PFSK-1 (cell line): ENCODE measurements at regions not wholly inside any gene's neighbourhood (a gene's known extent, or its start where the extent isn't known, plus 50 kb on each side); places are given as distances from the start of the nearest gene placed in this dataset.

ENCODE experiments used
- FOXP2 ChIP-seq: optimal IDR thresholded peaks from 2 replicates; pipeline ENCODE3; 2011; ENCODE audit warnings: borderline replicate concordance, control low read depth, inconsistent platforms; ENCODE audit not compliant: insufficient read depth; ENCODE audit errors: extremely low read length, extremely low read depth
- POLR2AphosphoS5 ChIP-seq: IDR thresholded peaks from 2 replicates; pipeline ENCODE4 v1.6.1; 2012; ENCODE audit warnings: low read depth, mild to moderate bottlenecking, control low read depth, low read length, moderate library complexity
- REST ChIP-seq, 2 experiments: IDR thresholded peaks; 2 replicates each; pipeline versions ENCODE4 v1.6.1 to v1.8.0; 2011 to 2012; ENCODE audit warnings: low read depth in 2 of 2, low read length in 2 of 2, control low read depth in 1 of 2, inconsistent platforms in 1 of 2, mild to moderate bottlenecking in 1 of 2, moderate library complexity in 1 of 2; ENCODE audit not compliant: insufficient read depth in 1 of 2
- SIN3A ChIP-seq: IDR thresholded peaks from 2 replicates; pipeline ENCODE4 v1.6.1; 2012; ENCODE audit warnings: mild to moderate bottlenecking, low read length, moderate library complexity, borderline replicate concordance; ENCODE audit not compliant: insufficient read depth
- TAF1 ChIP-seq: IDR thresholded peaks from 2 replicates; pipeline ENCODE4 v1.6.1; 2012; ENCODE audit warnings: low read length, control low read depth, borderline replicate concordance; ENCODE audit not compliant: insufficient read depth

GRCh38 chr12:87897662-87898061 is 131.5 kb downstream of the C12orf50 start:
- TF ChIP-seq SIN3A (no peak), POLR2AphosphoS5 (no peak), FOXP2 (no peak), TAF1 (no peak)

- TF ChIP-seq SIN3A (no peak), TAF1 (no peak), REST (IDR thresholded peaks at IDR 0.05; ENCODE audit: insufficient read depth in 1 of 2, low read depth in 2 of 2, low read length in 2 of 2) (no peak), POLR2AphosphoS5 (no peak), FOXP2 (no peak)
These were observed 145.4 kb downstream of the C12orf50 start for GRCh38 chr12:87883806-87884205.

GRCh38 chr12:87879141-87879540 is 150.1 kb downstream of the C12orf50 start:
- no peak for TF ChIP-seq FOXP2
- TF ChIP-seq SIN3A: no peak
- no peak for TF ChIP-seq POLR2AphosphoS5
- no peak for TF ChIP-seq TAF1
- no peak for TF ChIP-seq REST (IDR thresholded peaks at IDR 0.05; ENCODE audit: insufficient read depth in 1 of 2, low read depth in 2 of 2, low read length in 2 of 2)

GRCh38 chr12:87870493-87871460 is 158.4 kb downstream of the C12orf50 start:
- no peak for TF ChIP-seq POLR2AphosphoS5

- no peak for TF ChIP-seq FOXP2
- TF ChIP-seq POLR2AphosphoS5: no peak
- TF ChIP-seq SIN3A: no peak
- TF ChIP-seq REST (IDR thresholded peaks at IDR 0.05; ENCODE audit: insufficient read depth in 1 of 2, low read depth in 2 of 2, low read length in 2 of 2): no peak
- TF ChIP-seq TAF1: no peak
These were observed 159.1 kb downstream of the C12orf50 start for GRCh38 chr12:87870061-87870460.

GRCh38 chr12:87866578-87867292 is 162.5 kb downstream of the C12orf50 start:
- TF ChIP-seq FOXP2: no peak
- no peak for TF ChIP-seq POLR2AphosphoS5
- no peak for TF ChIP-seq SIN3A
- no peak for TF ChIP-seq REST (IDR thresholded peaks at IDR 0.05; ENCODE audit: insufficient read depth in 1 of 2, low read depth in 2 of 2, low read length in 2 of 2)
- TF ChIP-seq TAF1: no peak
